ENCODE measurements at regions not wholly inside any gene's neighbourhood (a gene's known extent, or its start where the extent isn't known, plus 50 kb on each side); places are given as distances from the start of the nearest gene placed in this dataset.
A peak's percentile ranks its signal among the peaks of the same experiment; 100 is the strongest.

- WGBS, 2 donors, result 90 to 93% methylated on average over 3 of the region's 3 CpGs
- Histone ChIP-seq H3K4me1 (no peaks in the 10 kb centered on the region), H3K9me3 (no peaks in the 10 kb centered on the region), H3K27ac (no peak overlapping the region), H3K36me3 (ENCODE audit: low read depth, missing control alignments) (no peaks in the 10 kb centered on the region), H3K27me3 (no peaks in the 10 kb centered on the region), H3K4me3 (no peak overlapping the region)
- TF ChIP-seq POLR2A (IDR thresholded peaks at IDR 0.05) (no peak), CTCF (IDR thresholded peaks at IDR 0.05) (no peak)
- DNase-seq, result no peak
- intact Hi-C loops (cut with DNase I; ENCODE audit: low total_unique reads), result no loop called here
Observed at GRCh38 chr3:132892956-132893355, 145.2 kb upstream of the TMEM108 start.

- H3K27ac ChIP-seq, result no peak overlapping the region
- 58 to 64% methylated on average over 5 of the region's 5 CpGs for WGBS, 2 donors
- DNase-seq, result no peak
- no peaks in the 10 kb centered on the region for H3K4me1 ChIP-seq
- no peak overlapping the region for H3K4me3 ChIP-seq
- TF ChIP-seq CTCF (IDR thresholded peaks at IDR 0.05) (no peak), POLR2A (IDR thresholded peaks at IDR 0.05) (no peak)
- intact Hi-C loops (cut with DNase I; ENCODE audit: low total_unique reads), result no loop called here
- H3K27me3 ChIP-seq, result no peaks in the 10 kb centered on the region
- H3K9me3 ChIP-seq, result no peaks in the 10 kb centered on the region
- H3K36me3 ChIP-seq (ENCODE audit: low read depth, missing control alignments), result no peaks in the 10 kb centered on the region
Observed at GRCh38 chr3:132881756-132882409, 156.3 kb upstream of the TMEM108 start.

- DNase-seq, result no peak
- TF ChIP-seq CTCF (IDR thresholded peaks at IDR 0.05) (no peak), POLR2A (IDR thresholded peaks at IDR 0.05) (no peak)
- intact Hi-C loops (cut with DNase I; ENCODE audit: low total_unique reads), result no loop called here
- H3K36me3 ChIP-seq (ENCODE audit: low read depth, missing control alignments), result no peaks in the 10 kb centered on the region
- H3K4me1 ChIP-seq, result no peaks in the 10 kb centered on the region
- no peaks in the 10 kb centered on the region for H3K27me3 ChIP-seq
- no peak overlapping the region for H3K27ac ChIP-seq
- WGBS, 2 donors, result 87% methylated on average over 1 of the region's 1 CpG
- no peaks in the 10 kb centered on the region for H3K9me3 ChIP-seq
- H3K4me3 ChIP-seq, result no peak overlapping the region
Observed at GRCh38 chr3:132880986-132881385, 157.2 kb upstream of the TMEM108 start.

- Histone ChIP-seq H3K27ac (no peak overlapping the region), H3K4me3 (no peak overlapping the region), H3K36me3 (ENCODE audit: low read depth, missing control alignments) (no peaks in the 10 kb centered on the region), H3K4me1 (no peaks in the 10 kb centered on the region), H3K9me3 (no peaks in the 10 kb centered on the region), H3K27me3 (no peaks in the 10 kb centered on the region)
- TF ChIP-seq POLR2A (IDR thresholded peaks at IDR 0.05) (no peak), CTCF (IDR thresholded peaks at IDR 0.05) (no peak)
- intact Hi-C loops (cut with DNase I; ENCODE audit: low total_unique reads), result no loop called here
- DNase-seq, result peak; percentile 17
Observed at GRCh38 chr3:132879656-132880055, 157.4 kb upstream of the NPHP3 start.

- H3K27ac ChIP-seq, result no peak overlapping the region
- intact Hi-C loops (cut with DNase I; ENCODE audit: low total_unique reads), result no loop called here
- DNase-seq, result no peak
- no peak overlapping the region for H3K4me3 ChIP-seq
- TF ChIP-seq CTCF (IDR thresholded peaks at IDR 0.05) (no peak), POLR2A (IDR thresholded peaks at IDR 0.05) (no peak)
- H3K9me3 ChIP-seq, result no peaks in the 10 kb centered on the region
- no peaks in the 10 kb centered on the region for H3K27me3 ChIP-seq
- no peaks in the 10 kb centered on the region for H3K4me1 ChIP-seq
- no peaks in the 10 kb centered on the region for H3K36me3 ChIP-seq (ENCODE audit: low read depth, missing control alignments)
- WGBS, 2 donors, result 64 to 77% methylated on average over 1 of the region's 1 CpG
Observed at GRCh38 chr3:132874701-132875100, 152.5 kb upstream of the NPHP3 start.

Data from testis (tissue), 2 donors.